SK-N-SH (cell line): ENCODE measurements at regions not wholly inside any gene's neighbourhood (a gene's known extent, or its start where the extent isn't known, plus 50 kb on each side); places are given as distances from the start of the nearest gene placed in this dataset.

Experiments used
- CTCF ChIA-PET: fragments of 300-600, 350-600 bp; formaldehyde crosslinking; extraction: SDS; loops from one replicate; lab custom pipeline; 2021; lab: Yijun Ruan, JAX
- POLR2A ChIA-PET: fragments of 350-600 bp; sonication (Branson Sonifier 250); formaldehyde crosslinking; extraction: SDS; loops from one replicate; lab custom pipeline; 2020; ENCODE audit warnings: antibody characterized with exemption, inconsistent platforms; lab: Yijun Ruan, JAX
- DNase-seq: peaks from one replicate; pipeline ENCODE4 v3.0.0; 2012
- H2AFZ ChIP-seq: fragments of 200-600 bp; sonication (generic); 2 replicates; pipeline ENCODE4 v1.8.1; 2016; ENCODE audit warnings: antibody characterized with exemption, mild to moderate bottlenecking, low read depth
- H3F3A ChIP-seq: fragments of 200-600 bp; sonication (generic); replicated peaks from 2 replicates; pipeline ENCODE3; 2016; ENCODE audit warnings: antibody characterized with exemption, mild to moderate bottlenecking; ENCODE audit not compliant: insufficient read depth
- H3K27ac ChIP-seq, 2 experiments: fragments of 200-500 bp in 1 of 2; fragments of 200-600 bp in 1 of 2; sonication (Bioruptor generic) in 1 of 2; sonication (generic), shearing (Covaris generic) in 1 of 2; 2 replicates each; pipeline versions ENCODE4 v1.5.1 to v1.6.1; 2014 to 2016; ENCODE audit warnings: low read depth in 2 of 2, inconsistent platforms in 1 of 2, low read length in 1 of 2, mild to moderate bottlenecking in 1 of 2, mixed read lengths in 1 of 2
- H3K27me3 ChIP-seq: fragments of 200-600 bp; sonication (generic), shearing (Covaris generic); 2 replicates; pipeline ENCODE4 v1.6.1; 2016; ENCODE audit warnings: mixed run types; ENCODE audit not compliant: insufficient read depth
- H3K36me3 ChIP-seq, 2 experiments: fragments of 200-500 bp in 1 of 2; fragments of 200-600 bp in 1 of 2; sonication (Bioruptor generic) in 1 of 2; sonication (generic) in 1 of 2; replicated peaks in 1 of 2; 2 replicates each; pipeline versions ENCODE3 to v1.5.1; 2014 to 2016; ENCODE audit warnings: low read length in 1 of 2, mild to moderate bottlenecking in 1 of 2; ENCODE audit not compliant: insufficient read depth in 2 of 2, control insufficient read depth in 1 of 2
- H3K4me1 ChIP-seq, 2 experiments: fragments of 200-500 bp in 1 of 2; fragments of 200-600 bp in 1 of 2; sonication (Bioruptor generic) in 1 of 2; sonication (generic), shearing (Covaris generic) in 1 of 2; 2 replicates each; pipeline versions ENCODE4 v1.5.1 to v1.6.1; 2014 to 2016; ENCODE audit warnings: low read depth in 1 of 2, low read length in 1 of 2, mixed run types in 1 of 2; ENCODE audit not compliant: insufficient read depth in 2 of 2, control insufficient read depth in 1 of 2
- H3K4me2 ChIP-seq: fragments of 200-600 bp; sonication (generic), shearing (Covaris generic); 2 replicates; pipeline ENCODE4 v1.6.1; 2017; ENCODE audit warnings: mixed run types
- H3K4me3 ChIP-seq, 2 experiments: fragments of 200-500 bp in 1 of 2; fragments of 200-600 bp in 1 of 2; sonication (Bioruptor generic) in 1 of 2; sonication (generic), shearing (Covaris generic) in 1 of 2; 2 replicates each; pipeline versions ENCODE4 v1.5.1 to v1.8.1; 2014 to 2016; ENCODE audit warnings: low read depth in 2 of 2, inconsistent platforms in 1 of 2, low read length in 1 of 2, mild to moderate bottlenecking in 1 of 2, mixed read lengths in 1 of 2, moderate library complexity in 1 of 2
- H3K79me2 ChIP-seq: fragments of 200-600 bp; sonication (generic); 2 replicates; pipeline ENCODE4 v1.8.1; 2017; ENCODE audit warnings: mild to moderate bottlenecking; ENCODE audit not compliant: insufficient read depth
- H3K9ac ChIP-seq: fragments of 200-600 bp; sonication (generic); 2 replicates; pipeline ENCODE4 v1.6.1; 2017; ENCODE audit warnings: mixed run types
- H3K9me2 ChIP-seq: fragments of 200-600 bp; sonication (generic); 2 replicates; pipeline ENCODE4 v1.6.1; 2017; ENCODE audit warnings: mixed run types
- H3K9me3 ChIP-seq: fragments of 200-600 bp; sonication (generic); 2 replicates; pipeline ENCODE4 v1.6.1; 2017; ENCODE audit warnings: mixed run types, mild to moderate bottlenecking, moderate library complexity
- H4K20me1 ChIP-seq: fragments of 200-600 bp; sonication (generic); 2 replicates; pipeline ENCODE4 v1.6.1; 2017; ENCODE audit warnings: mild to moderate bottlenecking, mixed run types; ENCODE audit not compliant: insufficient read depth
- FOSL2 ChIP-seq: IDR thresholded peaks from 2 replicates; pipeline ENCODE4 v1.4.0; 2012; ENCODE audit warnings: low read depth, mild to moderate bottlenecking, moderate library complexity, borderline replicate concordance
- FOXJ3 ChIP-seq: sonication (generic); formaldehyde crosslinking; IDR thresholded peaks from 2 replicates; pipeline ENCODE4 v1.5.1; 2020; ENCODE audit warnings: mild to moderate bottlenecking, missing genetic modification reagents
- FOXM1 ChIP-seq: IDR thresholded peaks from 2 replicates; pipeline ENCODE4 v1.4.0; 2012; ENCODE audit warnings: low read depth, mild to moderate bottlenecking
- GABPA ChIP-seq: IDR thresholded peaks from 2 replicates; pipeline ENCODE4 v1.4.0; 2012; ENCODE audit warnings: low read depth, mild to moderate bottlenecking
- MXI1 ChIP-seq: IDR thresholded peaks from 2 replicates; pipeline ENCODE4 v1.6.1; 2012; ENCODE audit warnings: mild to moderate bottlenecking, low read depth, low read length, improper control_type of control experiment
- NRF1 ChIP-seq: IDR thresholded peaks from 2 replicates; pipeline ENCODE4 v1.6.1; 2012; ENCODE audit warnings: low read depth, mild to moderate bottlenecking, low read length
- POLR2AphosphoS5 ChIP-seq: IDR thresholded peaks from 2 replicates; pipeline ENCODE4 v1.6.1; 2012; ENCODE audit warnings: low read depth, low read length
- RFX5 ChIP-seq: IDR thresholded peaks from 2 replicates; pipeline ENCODE4 v1.6.1; 2012; ENCODE audit warnings: mild to moderate bottlenecking, improper control_type of control experiment, low read length
- SIN3A ChIP-seq: IDR thresholded peaks from 2 replicates; pipeline ENCODE4 v1.6.1; 2012; ENCODE audit warnings: low read depth, mild to moderate bottlenecking, low read length, moderate library complexity, borderline replicate concordance
- TAF1 ChIP-seq: IDR thresholded peaks from 2 replicates; pipeline ENCODE4 v1.6.1; 2012; ENCODE audit warnings: low read depth, mild to moderate bottlenecking, low read length, moderate library complexity, borderline replicate concordance
- TCF12 ChIP-seq: IDR thresholded peaks from 2 replicates; pipeline ENCODE4 v1.4.0; 2012
- TEAD4 ChIP-seq: IDR thresholded peaks from 2 replicates; pipeline ENCODE4 v1.4.0; 2012; ENCODE audit warnings: mild to moderate bottlenecking, borderline replicate concordance; ENCODE audit not compliant: insufficient read depth
- YY1 ChIP-seq: IDR thresholded peaks from 2 replicates; pipeline ENCODE4 v1.4.0; 2012; ENCODE audit warnings: low read depth, mild to moderate bottlenecking
- WGBS: methylation state at CpG from one replicate; pipeline ENCODE4 v1.1.6; 2017; ENCODE audit warnings: low lambda C conversion rate; 5-methylcytosine and 5-hydroxymethylcytosine counted together
- TF ChIP-seq, protein P1 (sequence below): IDR thresholded peaks from 2 replicates; pipeline ENCODE4 v1.6.1; 2012; ENCODE audit warnings: mild to moderate bottlenecking, low read depth, low read length, moderate library complexity

- Histone ChIP-seq H3K27me3 (no peaks in the 10 kb centered on the region), H3K79me2 (no peaks in the 10 kb centered on the region), H3K4me1 (no peaks in the 10 kb centered on the region), H3K27ac (no peak overlapping the region), H3K4me2 (no peak overlapping the region), H3K36me3 (no peaks in the 10 kb centered on the region), H4K20me1 (no peaks in the 10 kb centered on the region), H2AFZ (no peak overlapping the region), H3K4me3 (no peak overlapping the region), H3F3A (no peaks in the 10 kb centered on the region), H3K9ac (no peak overlapping the region), H3K9me2 (no peaks in the 10 kb centered on the region), H3K9me3 (peaks cover 4% of the 10 kb centered on the region; the same call in 1 of the 2 replicates)
- DNase-seq: no peak
- ChIA-PET CTCF (no interaction called here), POLR2A (no interaction called here)
- 29% methylated on average over 7 of the region's 7 CpGs for WGBS
- TF ChIP-seq TCF12: no peak
- no peak for TF ChIP-seq FOXM1
Observed at GRCh38 chr7:4338556-4338955, 343.5 kb upstream of the FOXK1 start.

- Histone ChIP-seq H3K9me3 (no peaks in the 10 kb centered on the region), H3K4me3 (no peak overlapping the region)
- 46% methylated on average over 24 of the region's 24 CpGs for WGBS
Observed at GRCh38 chr7:4343272-4344247, 338.5 kb upstream of the FOXK1 start.

More at GRCh38 chr7:4343272-4344247, 338.5 kb upstream of the FOXK1 start:
- no peak overlapping the region for H2AFZ ChIP-seq
- H3F3A ChIP-seq: no peaks in the 10 kb centered on the region
- no peaks in the 10 kb centered on the region for H3K27me3 ChIP-seq
- ChIA-PET CTCF (no interaction called here), POLR2A (no interaction called here)
- DNase-seq: no peak
- no peaks in the 10 kb centered on the region for H3K36me3 ChIP-seq
- TF ChIP-seq GABPA (no peak), TEAD4 (no peak), FOXJ3 (CRISPR knock-in tag) (no peak), TCF12 (no peak), FOSL2 (no peak), RFX5 (no peak), YY1 (no peak), FOXM1 (no peak), NRF1 (no peak), MXI1 (no peak), POLR2AphosphoS5 (no peak), SIN3A (no peak), TAF1 (no peak)
- TF ChIP-seq, protein P1, sequence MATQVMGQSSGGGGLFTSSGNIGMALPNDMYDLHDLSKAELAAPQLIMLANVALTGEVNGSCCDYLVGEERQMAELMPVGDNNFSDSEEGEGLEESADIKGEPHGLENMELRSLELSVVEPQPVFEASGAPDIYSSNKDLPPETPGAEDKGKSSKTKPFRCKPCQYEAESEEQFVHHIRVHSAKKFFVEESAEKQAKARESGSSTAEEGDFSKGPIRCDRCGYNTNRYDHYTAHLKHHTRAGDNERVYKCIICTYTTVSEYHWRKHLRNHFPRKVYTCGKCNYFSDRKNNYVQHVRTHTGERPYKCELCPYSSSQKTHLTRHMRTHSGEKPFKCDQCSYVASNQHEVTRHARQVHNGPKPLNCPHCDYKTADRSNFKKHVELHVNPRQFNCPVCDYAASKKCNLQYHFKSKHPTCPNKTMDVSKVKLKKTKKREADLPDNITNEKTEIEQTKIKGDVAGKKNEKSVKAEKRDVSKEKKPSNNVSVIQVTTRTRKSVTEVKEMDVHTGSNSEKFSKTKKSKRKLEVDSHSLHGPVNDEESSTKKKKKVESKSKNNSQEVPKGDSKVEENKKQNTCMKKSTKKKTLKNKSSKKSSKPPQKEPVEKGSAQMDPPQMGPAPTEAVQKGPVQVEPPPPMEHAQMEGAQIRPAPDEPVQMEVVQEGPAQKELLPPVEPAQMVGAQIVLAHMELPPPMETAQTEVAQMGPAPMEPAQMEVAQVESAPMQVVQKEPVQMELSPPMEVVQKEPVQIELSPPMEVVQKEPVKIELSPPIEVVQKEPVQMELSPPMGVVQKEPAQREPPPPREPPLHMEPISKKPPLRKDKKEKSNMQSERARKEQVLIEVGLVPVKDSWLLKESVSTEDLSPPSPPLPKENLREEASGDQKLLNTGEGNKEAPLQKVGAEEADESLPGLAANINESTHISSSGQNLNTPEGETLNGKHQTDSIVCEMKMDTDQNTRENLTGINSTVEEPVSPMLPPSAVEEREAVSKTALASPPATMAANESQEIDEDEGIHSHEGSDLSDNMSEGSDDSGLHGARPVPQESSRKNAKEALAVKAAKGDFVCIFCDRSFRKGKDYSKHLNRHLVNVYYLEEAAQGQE: no peak
- H4K20me1 ChIP-seq: no peaks in the 10 kb centered on the region
- H3K4me2 ChIP-seq: no peak overlapping the region
- no peaks in the 10 kb centered on the region for H3K79me2 ChIP-seq
- H3K4me1 ChIP-seq: no peaks in the 10 kb centered on the region
- no peak overlapping the region for H3K27ac ChIP-seq
- no peak overlapping the region for H3K9ac ChIP-seq
- no peaks in the 10 kb centered on the region for H3K9me2 ChIP-seq
